GM18520 (cell line): ENCODE measurements at regions not wholly inside any gene's neighbourhood (a gene's known extent, or its start where the extent isn't known, plus 50 kb on each side); places are given as distances from the start of the nearest gene placed in this dataset.
A peak's percentile ranks its signal among the peaks of the same experiment; 100 is the strongest.

Experiments used
- ATAC-seq: cut with Tn5 transposase; IDR thresholded peaks from one replicate; pipeline ENCODE4 v1.9.1; 2021; ENCODE audit not compliant: unreplicated experiment

DNA sequence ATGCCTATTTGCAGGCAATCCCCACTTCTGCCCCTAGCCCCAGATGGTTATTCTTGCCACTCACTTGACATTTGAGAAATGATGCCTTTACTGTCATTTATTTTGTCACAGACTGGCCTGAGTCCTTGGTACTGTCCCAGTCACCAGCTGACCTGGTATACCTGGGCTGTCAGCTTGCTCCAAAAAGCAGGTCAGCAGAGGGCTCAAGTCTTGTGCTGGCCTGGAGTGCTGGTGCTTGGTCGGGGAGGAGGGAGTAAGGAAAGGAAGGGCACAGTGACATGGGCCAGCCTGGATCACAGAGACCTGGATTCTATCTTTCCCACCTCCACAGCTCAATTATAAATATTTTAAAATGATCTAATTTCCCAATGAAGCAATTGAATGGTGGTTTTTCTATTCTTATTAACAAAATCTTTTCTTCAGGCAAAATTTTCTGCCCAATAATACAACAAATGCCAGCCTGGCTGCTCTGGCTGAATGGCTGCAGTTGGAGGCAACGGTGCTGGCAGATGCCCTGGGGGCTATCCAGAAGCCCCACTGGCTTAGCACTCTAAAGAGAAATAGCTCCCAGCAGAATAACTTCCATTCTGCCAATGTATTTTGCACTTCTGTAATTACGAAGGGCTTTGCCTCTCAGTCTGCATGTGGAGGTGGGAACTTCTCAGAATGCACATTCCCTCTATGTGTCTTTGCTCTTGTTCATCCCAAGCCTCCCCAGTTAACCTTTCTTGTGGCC is 160.6 kb downstream of the GADD45G start:
- ATAC-seq = no peak

DNA sequence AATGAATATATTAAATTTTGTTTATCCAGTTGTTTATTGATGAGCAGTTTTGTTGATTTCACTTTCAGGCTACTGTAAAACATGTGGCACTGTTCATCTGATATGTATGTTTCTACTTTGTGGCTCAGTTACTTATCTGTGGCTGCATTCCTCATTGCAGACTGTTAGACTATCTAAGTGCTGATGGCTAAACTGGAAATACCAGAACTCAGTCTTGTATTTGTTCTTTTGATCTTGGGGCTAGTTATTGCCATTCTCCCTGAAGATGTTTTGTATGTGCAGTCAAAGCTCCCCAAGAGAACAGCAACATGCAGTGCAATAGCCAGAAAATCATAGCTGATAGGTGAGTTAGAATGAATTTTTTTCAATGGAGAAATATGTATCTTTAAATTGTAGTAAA is 162.2 kb downstream of the GADD45G start:
- ATAC-seq = no peak

DNA sequence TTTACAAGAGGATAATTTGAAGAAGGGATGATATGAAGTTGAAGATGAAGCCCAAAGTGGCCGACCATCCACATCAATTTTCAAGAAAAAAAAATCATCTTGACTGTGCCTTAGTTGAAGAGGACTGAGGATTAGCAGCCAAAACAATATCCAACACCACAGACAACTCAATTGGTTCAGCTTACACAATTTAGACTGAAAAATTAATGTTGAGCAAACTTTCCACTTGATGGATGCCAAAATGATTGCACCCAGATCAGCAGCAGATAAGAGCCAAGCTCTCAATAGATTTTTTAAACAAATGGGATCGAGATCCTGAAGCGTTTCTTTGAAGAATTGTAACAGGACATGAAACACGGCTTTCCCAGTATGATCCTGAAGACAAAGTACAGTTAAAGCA is 163.2 kb downstream of the GADD45G start:
- no peak for ATAC-seq

DNA sequence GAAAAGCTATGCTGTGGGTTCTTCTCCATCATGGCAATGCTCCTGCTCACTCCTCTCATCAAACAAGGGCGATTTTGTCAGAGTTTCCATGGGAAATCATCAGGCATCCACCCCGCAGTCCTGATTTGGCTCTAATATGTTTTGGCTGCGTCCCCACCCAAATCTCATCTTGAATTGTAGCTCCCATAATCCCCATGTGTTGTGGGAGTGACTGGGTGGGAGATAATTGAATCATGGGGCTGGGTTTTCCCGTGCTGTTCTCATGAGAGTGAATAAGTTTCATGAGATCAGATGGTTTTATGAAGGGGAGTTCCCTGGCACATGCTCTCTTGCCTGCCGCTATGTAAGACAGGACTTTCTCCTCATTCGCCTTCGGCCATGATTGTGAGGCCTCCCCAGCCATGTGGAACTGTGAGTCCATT is 163.8 kb downstream of the GADD45G start:
- ATAC-seq = no peak

DNA sequence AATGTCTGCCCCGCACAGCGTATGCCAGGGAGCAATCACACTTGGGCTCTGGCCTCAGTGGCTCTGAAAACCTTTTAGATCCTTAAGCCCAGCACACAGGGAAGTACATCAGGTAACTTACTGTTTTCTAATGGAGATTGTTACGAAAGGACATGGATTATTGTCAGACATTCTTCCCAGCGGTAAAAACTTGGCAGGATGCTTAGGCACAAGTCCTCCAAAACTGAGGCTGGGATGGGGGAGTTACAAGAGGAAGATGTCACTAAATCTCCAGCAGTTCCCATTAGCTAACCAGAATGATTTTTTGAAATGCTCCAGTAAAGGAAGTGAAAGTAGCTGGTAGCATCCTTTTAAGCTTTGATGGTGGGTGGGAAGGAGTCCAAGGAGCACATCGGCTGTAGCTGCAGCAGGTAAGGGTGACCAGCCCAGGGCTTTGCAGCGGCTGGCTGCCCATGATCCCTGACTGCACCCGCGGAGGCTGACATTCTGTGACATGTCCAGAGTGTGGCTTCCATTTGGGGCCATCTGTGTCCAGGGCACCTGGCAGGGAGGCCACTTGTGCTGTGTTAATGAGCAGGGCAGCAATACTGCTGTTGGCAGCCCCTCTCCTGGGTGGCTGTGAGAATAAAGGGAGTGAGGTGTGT is 165.8 kb downstream of the GADD45G start:
- no peak for ATAC-seq

DNA sequence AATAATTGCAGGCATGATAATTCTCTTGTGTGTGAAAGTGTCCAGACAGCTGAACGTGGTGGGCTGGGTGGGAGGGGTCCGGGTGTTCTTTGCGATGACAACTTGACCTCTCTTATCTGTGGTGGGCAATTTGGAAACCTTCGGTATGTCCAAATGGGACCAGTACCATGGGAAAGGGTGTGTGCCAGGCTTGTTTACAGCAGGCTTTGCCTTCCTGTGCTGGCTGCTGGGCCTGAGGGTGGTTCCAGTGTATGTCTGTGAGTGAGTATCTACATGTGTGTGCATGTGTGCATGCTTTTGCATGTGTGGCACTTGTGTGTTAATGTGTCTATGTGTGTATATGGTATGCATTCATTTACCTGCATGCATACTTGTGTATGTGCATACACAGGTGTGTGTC is 166.4 kb downstream of the GADD45G start:
- no peak for ATAC-seq

DNA sequence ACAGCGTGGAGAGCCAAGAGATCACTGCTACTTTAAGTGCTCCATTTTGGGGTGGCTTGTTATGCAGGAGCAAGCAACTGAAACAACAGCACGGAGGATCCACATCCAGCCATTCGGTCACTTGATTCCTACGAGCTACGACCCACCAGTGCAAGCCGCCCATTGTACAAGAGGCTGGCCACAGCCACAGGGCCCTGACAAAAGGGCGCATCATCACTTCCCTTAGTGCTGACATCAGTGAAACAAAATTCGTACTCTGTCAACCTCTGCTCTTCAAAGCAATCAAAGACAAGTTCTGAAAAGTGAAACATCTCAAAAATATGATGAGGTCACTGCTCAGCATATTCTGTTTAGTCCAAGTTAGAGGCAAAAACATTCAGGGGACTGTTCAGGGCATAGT is 168.4 kb downstream of the GADD45G start:
- no peak for ATAC-seq

DNA sequence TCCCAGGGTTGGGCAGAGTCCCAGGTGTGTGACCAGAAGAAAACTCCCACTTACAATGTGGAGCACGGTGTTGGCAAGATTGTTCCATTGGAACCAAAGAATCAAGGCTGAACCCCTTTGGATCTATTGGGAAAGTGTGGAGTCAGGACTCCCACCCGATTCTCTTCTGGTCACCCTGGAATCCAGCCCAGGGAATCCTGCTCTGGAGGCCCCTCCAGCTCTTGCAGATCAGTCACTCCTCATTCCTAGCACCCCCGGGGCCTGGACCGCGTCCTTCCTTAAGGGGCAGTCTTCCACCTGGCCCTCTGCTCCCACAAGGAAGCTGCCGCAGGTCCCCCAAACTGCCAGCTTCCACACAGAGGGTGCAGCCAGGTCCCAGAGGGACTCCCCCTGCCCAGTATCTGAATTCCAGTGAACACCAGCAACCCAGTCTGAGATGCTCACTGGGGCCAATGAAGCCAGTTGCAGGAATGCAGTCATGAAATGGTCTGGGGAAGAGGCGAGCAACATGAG is 170.1 kb downstream of the GADD45G start:
- no peak for ATAC-seq

DNA sequence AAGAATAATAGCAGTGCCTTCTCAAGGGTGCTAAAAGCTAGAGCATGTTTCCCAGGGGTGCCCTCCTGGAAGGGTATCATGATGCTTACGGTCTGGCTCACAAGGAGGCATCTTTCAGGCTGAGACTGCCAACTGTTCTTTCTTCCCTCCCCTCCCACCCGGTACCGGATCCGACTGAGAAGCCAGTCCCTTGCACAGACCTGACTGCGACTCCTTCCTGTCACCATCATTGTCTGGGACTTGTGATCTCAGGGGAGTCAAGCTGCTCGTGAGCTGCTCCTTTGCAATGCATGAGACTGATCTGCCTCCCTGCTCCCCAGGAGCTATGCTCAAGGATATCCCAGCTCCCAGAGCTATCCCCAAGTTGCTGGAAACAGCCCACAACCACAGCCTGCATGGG is 170.8 kb downstream of the GADD45G start:
- ATAC-seq = no peak

DNA sequence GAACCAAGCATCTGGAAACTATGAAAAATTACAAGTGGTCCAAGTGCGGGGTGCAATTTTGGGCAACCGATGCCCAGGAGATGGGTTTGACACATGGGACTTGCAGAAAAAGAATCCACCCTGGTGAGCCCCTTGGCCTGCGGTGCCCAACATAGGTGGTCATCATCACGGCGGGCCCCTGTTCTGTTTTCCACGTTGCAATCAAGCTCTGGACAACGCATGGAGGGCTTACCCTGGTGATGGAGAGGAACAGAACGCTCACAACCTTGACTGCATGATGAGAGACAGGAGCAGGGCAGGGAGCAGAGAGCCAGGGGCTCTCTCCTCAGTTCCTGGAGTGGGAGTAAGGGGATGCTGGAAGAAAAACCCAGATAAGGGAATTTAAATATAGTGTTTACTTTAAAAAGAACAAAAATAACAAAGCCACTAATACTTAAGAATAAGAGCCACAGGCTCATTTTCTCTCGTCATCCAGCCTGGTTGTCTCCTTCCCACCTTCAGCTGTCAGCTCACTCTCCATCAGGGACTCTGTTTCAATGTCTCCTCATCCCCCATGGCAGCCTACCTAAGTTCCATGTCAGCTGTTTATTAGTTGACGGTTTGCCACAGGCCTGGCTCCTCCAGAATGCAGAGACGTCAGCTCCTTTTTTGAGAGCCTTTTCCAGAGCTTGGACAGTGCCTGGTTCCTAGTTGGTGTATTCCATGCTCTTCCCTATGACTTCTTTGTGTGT is 172.1 kb downstream of the GADD45G start:
- no peak for ATAC-seq

DNA sequence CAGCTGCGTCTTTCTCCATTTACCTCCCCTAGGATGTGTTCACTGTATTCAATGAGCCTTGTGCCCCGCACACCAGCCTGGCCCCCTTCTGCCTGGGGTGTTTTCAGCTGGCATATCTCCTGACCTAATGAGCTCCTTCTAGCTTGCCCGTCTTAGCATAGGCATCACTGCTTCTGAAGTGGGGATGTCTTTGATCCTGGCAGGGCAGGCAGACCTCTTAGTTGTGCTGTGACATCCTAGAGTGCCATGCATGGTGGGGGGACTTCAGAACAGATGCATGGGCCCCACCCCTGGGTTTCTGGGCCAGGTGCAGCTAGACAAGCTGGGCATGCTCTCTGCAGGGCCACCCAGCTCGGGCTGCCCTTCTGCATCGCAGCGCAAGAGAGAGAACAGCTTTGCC is 172.7 kb downstream of the GADD45G start:
- ATAC-seq = no peak

DNA sequence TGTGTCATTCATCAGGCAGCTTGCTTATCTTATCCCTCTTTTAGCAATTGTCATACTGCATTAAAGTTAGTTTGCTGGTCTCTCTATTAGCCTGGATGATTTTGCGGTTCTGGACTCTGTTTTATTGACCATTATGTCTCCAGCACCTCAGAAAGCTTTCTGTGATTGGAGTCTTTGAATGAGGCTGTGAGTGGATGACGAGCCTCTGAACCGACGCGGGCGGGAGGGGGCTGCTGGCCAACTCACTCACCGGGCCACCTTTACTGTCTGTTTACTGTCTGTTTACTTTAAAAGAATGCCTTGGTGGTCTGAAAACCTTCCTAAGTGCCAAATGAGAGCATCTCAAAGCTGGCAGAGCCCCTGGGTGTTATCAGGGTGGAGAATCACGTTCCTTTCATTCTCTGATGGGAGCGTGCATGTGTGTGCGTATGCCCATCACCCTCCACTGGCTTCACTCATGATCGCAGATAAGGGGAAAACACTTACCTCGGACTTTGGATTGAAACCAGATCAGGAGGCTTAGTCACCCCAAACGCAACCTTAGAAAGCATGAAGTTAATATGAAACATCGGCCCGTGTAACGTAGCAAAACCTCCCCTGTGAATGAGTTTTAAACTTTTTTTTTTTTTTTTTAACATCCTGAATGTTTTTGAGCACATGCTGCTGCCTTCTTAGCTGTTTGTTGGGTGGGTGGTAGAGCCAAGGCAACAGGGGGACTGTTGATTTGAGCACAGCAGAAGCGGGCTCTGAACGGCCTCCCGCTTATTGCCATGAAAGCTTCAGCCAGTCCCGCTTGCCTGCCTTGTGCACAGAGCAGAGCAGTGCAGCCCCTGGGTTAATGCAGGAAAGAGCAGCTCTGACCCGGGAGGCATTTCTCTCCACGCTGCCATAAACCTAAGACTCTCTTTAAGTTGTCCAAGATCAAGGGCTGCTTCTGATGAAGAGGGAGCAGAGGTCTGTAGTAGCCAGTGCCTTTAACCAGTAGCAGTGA is 173.6 kb downstream of the GADD45G start:
- ATAC-seq = no peak

DNA sequence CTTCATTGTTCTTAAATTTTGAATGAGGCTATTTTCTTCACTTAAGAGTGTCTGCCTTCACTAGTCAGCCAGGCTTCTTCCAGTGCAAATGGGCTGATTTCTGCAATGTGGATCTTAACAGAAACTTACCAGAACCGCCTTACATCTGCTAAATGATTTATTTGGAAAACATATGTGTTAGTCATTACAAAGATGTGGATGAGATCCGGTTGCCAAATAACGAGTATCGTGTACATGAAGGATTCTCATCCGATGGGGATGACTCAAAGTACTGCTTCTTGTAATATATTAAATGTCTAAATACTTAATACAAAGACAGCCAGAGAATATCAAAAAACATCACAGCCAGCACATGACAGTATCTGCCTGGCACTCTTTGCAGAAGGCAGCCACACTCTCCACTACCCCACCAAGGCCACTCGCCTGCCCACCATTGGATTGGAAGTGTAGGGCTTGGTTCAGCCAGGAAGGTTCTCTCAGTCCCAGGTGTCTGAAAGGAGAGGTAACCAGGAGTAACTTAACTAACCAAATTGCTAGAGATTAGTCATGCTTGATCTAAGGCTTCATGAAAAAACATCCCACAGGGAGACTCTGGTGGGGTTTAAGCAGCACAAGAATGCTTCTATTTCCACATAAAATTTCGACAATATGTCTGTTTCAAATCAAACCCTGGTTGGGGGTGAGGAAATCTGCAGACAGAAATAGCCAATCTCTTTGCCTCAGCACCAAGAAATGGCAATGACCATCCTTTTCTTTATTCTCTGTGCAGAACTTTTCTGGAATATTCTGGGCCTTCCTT is 174.8 kb downstream of the GADD45G start:
- no peak for ATAC-seq

DNA sequence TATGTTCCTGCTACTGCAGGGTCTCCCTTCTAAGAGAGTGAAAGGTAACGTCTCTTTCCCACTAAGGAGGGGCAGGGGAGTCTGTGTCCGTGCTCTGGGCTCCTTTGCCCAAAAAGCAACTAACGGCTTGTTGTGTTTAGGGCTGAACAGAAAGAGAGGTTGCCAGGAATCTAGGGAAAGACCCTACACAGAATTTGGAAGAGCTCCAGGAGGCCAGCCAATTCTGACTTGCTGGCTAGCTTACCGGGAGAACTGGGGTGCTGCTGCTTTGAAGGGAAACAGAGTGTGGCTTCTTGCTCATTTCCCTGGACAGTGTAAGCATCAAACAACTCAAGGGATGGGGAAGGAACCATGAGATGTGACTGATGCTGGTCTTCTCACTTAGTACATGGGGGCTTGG is 176.1 kb downstream of the GADD45G start:
- no peak for ATAC-seq

DNA sequence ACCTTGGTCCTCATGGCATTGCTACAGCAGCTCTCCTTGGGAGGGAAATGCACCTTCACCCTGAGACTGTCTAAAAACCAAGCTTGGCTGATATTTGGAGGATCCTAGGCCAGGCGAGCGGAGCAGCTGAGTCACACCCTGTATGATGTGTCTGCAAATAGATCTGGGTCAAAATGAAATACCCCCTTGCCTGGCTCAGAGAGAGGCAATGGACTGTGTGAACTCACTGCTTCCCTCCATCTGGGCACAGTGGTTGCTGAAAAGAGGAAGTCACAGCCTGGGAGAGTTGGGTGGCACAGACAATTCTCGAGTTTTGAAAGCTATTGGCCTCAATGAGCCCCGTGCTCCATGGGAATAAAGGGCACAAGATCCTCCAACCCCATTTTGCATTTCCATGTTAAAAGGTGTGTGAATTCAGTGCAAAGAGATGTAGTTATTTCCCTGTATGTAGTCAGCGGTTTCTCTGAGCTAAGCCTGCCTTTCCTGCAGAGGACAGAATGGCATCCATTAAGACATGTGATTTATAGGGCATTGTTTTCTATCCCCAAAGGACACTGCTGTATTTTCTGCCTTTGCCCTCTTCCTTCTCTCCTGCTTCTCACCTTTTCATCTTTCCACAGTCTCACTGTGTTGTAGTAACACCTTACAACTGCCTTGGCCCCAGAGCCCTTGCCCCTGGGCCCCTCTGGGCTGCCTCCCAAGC is 177.2 kb downstream of the GADD45G start:
- ATAC-seq = peak; percentile 45

DNA sequence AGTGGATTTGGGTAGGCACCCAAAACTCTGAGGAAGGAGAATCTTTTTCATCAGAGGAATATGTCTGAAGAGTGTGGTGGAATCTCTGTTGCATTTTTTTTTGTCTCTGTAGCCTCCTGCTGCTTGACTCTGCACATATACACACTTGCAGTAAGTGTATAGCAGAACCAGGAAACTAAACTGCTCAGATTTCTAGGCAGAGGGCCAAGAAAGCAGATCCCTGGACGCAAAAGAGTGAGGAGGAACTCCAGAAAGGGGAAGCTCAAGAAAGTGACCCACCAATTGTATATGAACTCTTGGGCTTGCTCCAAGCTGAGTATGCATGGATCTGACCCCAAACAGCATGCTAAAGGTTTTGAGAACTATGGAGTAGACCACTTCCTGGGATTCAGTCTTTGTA is 181.8 kb downstream of the GADD45G start:
- no peak for ATAC-seq

DNA sequence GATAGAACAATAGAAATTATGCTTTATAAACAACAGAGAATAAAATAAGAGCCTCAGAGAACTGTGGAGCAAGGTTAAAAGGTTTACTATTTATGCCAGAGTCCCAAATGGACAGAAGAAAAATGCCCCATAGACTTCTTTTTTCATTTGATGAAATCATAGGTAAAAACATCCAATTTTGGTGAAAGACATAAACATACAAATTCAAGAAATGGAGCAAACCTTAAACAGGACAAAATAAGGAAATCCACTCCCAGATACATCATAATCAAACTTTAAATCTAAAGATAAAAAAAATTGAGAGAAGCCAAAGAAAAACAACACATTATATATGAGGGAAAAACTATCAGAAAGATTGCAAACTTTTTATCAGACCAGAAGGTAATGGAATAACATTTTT is 182.8 kb downstream of the GADD45G start:
- ATAC-seq = no peak

DNA sequence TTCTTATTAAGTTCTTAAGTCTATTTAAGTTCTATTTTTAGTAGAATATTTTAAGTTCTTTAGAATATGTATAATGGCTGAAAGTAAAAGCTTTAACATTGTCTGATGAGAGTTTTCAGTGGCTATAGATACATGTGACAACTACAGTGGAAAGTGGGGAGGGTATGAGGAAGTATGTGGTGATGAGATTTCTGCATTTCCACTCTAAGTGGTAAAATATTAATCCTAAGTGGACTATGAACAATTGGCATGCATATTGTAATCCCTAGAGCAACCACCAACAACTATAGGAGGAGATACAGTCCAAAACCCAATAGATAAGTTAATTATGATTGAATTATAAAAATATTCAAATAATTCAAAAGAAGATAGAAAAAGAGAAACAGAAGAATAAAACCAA is 183.6 kb downstream of the GADD45G start:
- ATAC-seq = no peak

DNA sequence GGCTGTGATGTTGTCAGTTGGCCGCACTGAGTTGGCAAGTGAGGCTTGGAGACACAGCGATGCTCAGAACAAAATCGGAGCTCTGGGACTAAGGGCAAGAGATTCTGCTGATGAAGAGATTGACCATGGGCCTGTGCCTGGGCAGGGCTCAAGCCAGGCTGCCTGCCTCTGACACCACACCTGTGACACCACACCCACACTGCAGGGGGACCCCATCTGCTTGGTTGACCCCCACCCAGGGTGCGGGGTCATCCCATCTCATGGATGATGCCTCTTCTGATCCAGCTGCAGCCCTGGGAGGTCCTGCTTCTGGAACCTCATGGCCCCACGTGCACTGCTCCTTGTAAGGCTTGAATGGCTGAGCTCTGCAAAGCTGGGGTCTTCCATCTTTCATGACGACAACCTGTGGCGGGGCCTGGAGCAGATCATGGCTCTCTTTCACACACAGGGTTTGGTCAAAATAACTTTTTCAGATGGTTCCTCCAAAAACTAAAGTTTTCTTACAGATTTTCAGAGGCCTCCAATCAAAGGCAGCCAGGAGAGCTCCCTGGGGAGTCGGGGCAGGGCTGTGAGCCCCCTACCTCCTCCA is 185.2 kb downstream of the GADD45G start:
- ATAC-seq = no peak
